Left renal cortex interstitium (tissue), 4 donors: ENCODE measurements at regions not wholly inside any gene's neighbourhood (a gene's known extent, or its start where the extent isn't known, plus 50 kb on each side); places are given as distances from the start of the nearest gene placed in this dataset.

Experiments
- DNase-seq, 4 donors: peaks; one replicate each; pipeline ENCODE4 v3.0.0-alpha.2; 2013; ENCODE audit warnings: low read depth in 4 of 4, low spot score in 2 of 4, missing footprints in 1 of 4

DNA sequence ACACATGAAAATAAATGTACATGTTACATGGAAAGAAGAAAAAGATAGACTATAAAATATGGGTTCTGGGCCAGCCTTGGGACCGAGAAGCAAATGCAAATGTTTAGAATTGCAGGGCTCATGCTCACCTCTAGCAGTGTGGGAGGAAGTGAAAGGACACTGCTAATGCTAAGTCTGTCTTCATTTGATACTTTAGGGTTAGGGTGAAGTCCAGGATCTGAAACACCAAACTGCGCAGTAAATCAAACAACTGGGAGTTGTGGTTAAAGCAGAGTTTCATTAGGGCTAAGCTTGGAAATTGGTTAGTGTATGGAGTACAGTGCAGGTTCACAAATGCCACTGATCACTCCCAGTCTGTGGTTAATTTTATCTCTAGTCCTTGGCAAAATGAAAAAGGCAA, 73.2 kb upstream of the PDK4 start:
- no peak for DNase-seq

DNA sequence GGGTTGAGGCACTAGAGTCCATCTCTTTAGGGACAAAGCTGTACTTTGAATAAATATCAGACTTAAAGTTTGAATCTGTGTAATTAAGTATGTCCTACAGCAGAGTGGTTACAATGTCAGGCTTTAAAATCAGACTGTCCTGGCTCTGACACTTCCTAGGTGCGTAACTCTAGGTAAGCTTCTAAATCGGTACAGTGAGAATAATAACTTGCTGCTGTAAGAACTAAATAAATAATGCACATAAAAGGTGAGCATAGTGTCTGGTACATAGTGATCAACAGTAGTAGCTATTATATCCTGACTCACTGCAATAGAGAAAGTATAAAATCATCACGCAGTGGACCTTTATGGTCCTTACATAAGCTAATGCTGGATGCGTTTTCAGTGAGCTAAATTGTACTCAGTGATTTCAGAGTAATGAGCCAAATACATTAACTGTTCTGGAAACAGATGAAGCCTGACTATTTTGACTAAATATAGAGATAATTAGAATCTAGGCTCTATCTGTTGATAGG, 72.2 kb upstream of the PDK4 start:
- no peak for DNase-seq

DNA sequence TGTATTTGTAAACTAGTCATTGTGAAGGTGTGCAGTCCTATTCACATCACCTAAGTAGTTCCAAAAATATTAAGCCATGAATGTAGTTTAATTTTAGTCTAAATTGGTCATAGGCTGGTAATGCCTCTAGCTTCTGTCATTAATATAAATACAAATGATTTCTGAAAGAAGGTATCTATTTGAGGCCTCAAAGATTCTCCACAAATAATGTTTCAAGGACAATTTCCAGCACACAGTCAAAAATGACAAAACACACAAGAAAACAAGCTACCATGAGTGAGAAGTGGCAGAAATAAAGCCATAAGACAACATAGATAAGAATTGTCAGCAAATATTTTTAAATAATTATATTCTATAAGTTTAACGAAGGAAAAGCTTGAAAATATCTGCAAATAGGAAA, 66.7 kb upstream of the PDK4 start:
- no peak for DNase-seq

DNA sequence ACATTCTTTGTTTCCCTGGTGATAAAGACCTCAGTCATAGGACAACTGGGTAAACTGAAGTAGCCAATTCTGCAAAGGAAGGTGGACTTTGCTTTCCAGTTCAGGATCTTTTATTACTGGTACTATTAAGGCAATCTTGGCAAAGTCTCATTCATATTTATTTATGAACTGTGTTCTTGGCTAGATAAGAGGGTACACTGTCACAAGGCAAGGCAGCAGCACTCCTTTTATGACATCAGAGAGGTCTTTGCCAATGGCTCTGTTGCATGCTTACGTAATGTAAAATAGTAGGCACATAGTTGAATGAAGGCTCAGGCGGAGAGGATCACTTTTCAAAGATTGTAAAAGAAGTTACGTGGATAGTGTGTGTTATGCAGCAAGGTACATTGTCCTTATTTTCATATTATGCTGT, 63.7 kb upstream of the PDK4 start:
- no peak for DNase-seq

DNA sequence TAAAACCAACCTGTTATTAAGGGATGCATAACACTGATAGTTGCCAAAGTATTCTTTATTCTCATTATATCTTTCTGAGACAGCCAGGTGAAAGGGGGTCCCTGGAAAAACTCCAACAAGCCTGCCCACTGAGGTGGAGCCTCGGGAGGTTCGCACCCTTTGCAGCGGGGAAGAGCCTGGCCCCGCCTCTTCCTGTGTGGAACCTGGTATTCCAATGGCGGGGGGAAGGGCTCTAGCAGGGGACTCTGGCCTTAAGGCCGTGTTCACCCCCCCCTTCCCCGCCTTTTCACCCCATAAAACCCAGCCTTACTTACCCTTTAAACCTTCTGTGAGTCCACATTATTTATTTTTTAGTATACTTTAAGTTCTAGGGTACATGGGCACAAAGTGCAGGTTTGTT, 62.4 kb upstream of the PDK4 start:
- DNase-seq: no peak

DNA sequence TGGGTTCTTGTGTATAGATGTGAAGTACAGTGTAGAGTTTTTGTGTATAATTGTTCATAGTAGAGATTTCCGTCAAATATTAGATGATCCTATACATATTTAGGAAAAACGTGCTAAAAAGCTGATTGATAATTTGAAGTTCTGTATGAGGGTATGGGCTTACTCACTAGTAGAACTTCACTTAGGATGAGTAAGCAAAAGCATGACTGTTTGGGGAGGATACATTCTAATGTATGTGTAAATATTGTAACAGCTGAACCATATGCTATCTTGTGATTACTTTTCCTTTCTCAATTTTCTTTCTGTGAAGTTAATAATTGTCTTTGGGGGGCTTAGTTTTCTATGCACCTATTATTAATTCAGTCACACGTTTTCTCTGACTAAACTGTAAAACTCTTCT, 53.2 kb upstream of the PDK4 start:
- no peak for DNase-seq

DNA sequence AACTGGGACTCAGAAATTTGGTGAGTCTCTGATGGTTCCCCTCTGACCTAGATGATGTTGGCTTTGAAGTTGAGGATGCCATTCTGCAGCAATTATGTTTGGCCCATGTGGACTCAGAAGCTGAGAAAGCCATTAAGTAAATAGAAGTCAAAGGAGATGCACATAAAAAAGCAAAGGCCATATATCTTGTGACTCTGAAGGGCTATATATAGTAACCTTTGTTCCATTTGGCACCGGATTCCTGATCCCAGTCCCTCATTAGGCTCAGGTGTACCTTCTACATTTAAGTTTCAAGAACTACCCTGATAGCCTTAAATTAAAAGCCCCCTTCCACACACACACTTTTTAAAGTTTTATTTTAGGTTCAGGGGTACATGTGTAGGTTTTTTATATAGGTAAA, 50.0 kb upstream of the PDK4 start:
- DNase-seq: no peak
